Glutamatergic neuron (in vitro differentiated cells): ENCODE measurements at regions not wholly inside any gene's neighbourhood (a gene's known extent, or its start where the extent isn't known, plus 50 kb on each side); places are given as distances from the start of the nearest gene placed in this dataset.

Experiments
- DNase-seq: peaks from one replicate; pipeline ENCODE4 v3.0.0; 2022
- H3K27ac Mint-ChIP-seq: one replicate; pipeline ENCODE4 v1.8.0; 2020; ENCODE audit warnings: mild to moderate bottlenecking, mixed read lengths, inconsistent platforms; ENCODE audit not compliant: unreplicated experiment
- H3K27me3 Mint-ChIP-seq: one replicate; pipeline ENCODE4 v1.8.0; 2020; ENCODE audit warnings: mild to moderate bottlenecking, moderate library complexity, mixed read lengths, inconsistent platforms; ENCODE audit not compliant: unreplicated experiment
- H3K36me3 Mint-ChIP-seq: one replicate; pipeline ENCODE4 v1.8.0; 2020; ENCODE audit warnings: mild to moderate bottlenecking, mixed read lengths, inconsistent platforms; ENCODE audit not compliant: unreplicated experiment
- H3K4me1 Mint-ChIP-seq: one replicate; pipeline ENCODE4 v1.8.0; 2020; ENCODE audit warnings: mild to moderate bottlenecking, low read depth, mixed read lengths, inconsistent platforms; ENCODE audit not compliant: unreplicated experiment
- H3K4me3 Mint-ChIP-seq: one replicate; pipeline ENCODE4 v1.8.0; 2020; ENCODE audit warnings: mild to moderate bottlenecking, mixed read lengths, inconsistent platforms; ENCODE audit not compliant: unreplicated experiment
- H3K9me3 Mint-ChIP-seq: one replicate; pipeline ENCODE4 v1.8.0; 2020; ENCODE audit warnings: mild to moderate bottlenecking, moderate library complexity, mixed read lengths, inconsistent platforms; ENCODE audit not compliant: unreplicated experiment
- CTCF ChIP-seq: fragments of 200-600 bp; sonication (generic); IDR thresholded peaks from one replicate; pipeline ENCODE4 v1.5.0; 2021; ENCODE audit not compliant: partially characterized antibody, unreplicated experiment

- H3K4me3 Mint-ChIP-seq = no peak overlapping the region
- H3K36me3 Mint-ChIP-seq = no peaks in the 10 kb centered on the region
- no peak for TF ChIP-seq CTCF
- H3K27ac Mint-ChIP-seq = no peak overlapping the region
- no peaks in the 10 kb centered on the region for H3K4me1 Mint-ChIP-seq
- no peaks in the 10 kb centered on the region for H3K9me3 Mint-ChIP-seq
- no peaks in the 10 kb centered on the region for H3K27me3 Mint-ChIP-seq
- no peak for DNase-seq
Measured at GRCh38 chr15:35722501-35722900, 176.5 kb upstream of the DPH6 start.

- H3K4me1 Mint-ChIP-seq = no peaks in the 10 kb centered on the region
- H3K27ac Mint-ChIP-seq = no peak overlapping the region
- H3K27me3 Mint-ChIP-seq = no peaks in the 10 kb centered on the region
- no peaks in the 10 kb centered on the region for H3K9me3 Mint-ChIP-seq
- no peak for TF ChIP-seq CTCF
- no peak for DNase-seq
- no peaks in the 10 kb centered on the region for H3K36me3 Mint-ChIP-seq
- no peak overlapping the region for H3K4me3 Mint-ChIP-seq
Measured at GRCh38 chr15:35723120-35723847, 177.3 kb upstream of the DPH6 start.

- H3K27ac Mint-ChIP-seq = no peak overlapping the region
- no peak overlapping the region for H3K4me3 Mint-ChIP-seq
- no peak for DNase-seq
- no peaks in the 10 kb centered on the region for H3K27me3 Mint-ChIP-seq
- no peaks in the 10 kb centered on the region for H3K9me3 Mint-ChIP-seq
- H3K4me1 Mint-ChIP-seq = no peaks in the 10 kb centered on the region
- no peak for TF ChIP-seq CTCF
- H3K36me3 Mint-ChIP-seq = no peaks in the 10 kb centered on the region
Measured at GRCh38 chr15:35723852-35724251, 177.9 kb upstream of the DPH6 start.

GRCh38 chr15:35724626-35725025 lies 178.7 kb upstream of the DPH6 start:
- TF ChIP-seq CTCF = no peak
- no peak overlapping the region for H3K27ac Mint-ChIP-seq
- H3K4me1 Mint-ChIP-seq = no peaks in the 10 kb centered on the region
- no peaks in the 10 kb centered on the region for H3K9me3 Mint-ChIP-seq
- no peak for DNase-seq
- H3K4me3 Mint-ChIP-seq = no peak overlapping the region
- H3K36me3 Mint-ChIP-seq = no peaks in the 10 kb centered on the region
- no peaks in the 10 kb centered on the region for H3K27me3 Mint-ChIP-seq

- H3K4me1 Mint-ChIP-seq = no peaks in the 10 kb centered on the region
- no peaks in the 10 kb centered on the region for H3K9me3 Mint-ChIP-seq
Measured at GRCh38 chr15:35725353-35725752, 179.4 kb upstream of the DPH6 start.

More at GRCh38 chr15:35725353-35725752, 179.4 kb upstream of the DPH6 start:
- DNase-seq = no peak
- Mint-ChIP-seq H3K27ac (no peak overlapping the region), H3K4me3 (no peak overlapping the region), H3K36me3 (no peaks in the 10 kb centered on the region), H3K27me3 (no peaks in the 10 kb centered on the region)
- no peak for TF ChIP-seq CTCF
